KMS-11 (cell line): ENCODE measurements at regions not wholly inside any gene's neighbourhood (a gene's known extent, or its start where the extent isn't known, plus 50 kb on each side); places are given as distances from the start of the nearest gene placed in this dataset.
"Not testable (repeated sequence)": the region's sequence is repeated elsewhere in the genome, so short reads cannot be mapped to it uniquely, and the experiment has no call there.

Experiments
- H2AFZ ChIP-seq: fragments of 200-600 bp; sonication (generic); 2 replicates; pipeline ENCODE4 v1.6.1; 2016; ENCODE audit warnings: antibody characterized with exemption, mixed run types, low read depth
- H3K27ac ChIP-seq: fragments of 200-600 bp; sonication (generic); 2 replicates; pipeline ENCODE4 v1.6.1; 2016; ENCODE audit warnings: mild to moderate bottlenecking, mixed run types
- H3K27me3 ChIP-seq: fragments of 200-600 bp; sonication (generic); 2 replicates; pipeline ENCODE4 v1.6.1; 2017; ENCODE audit warnings: mild to moderate bottlenecking, low read depth, mixed run types, moderate library complexity; ENCODE audit not compliant: insufficient read depth
- H3K36me3 ChIP-seq: fragments of 200-600 bp; sonication (generic); 2 replicates; pipeline ENCODE4 v1.6.1; 2017; ENCODE audit warnings: mild to moderate bottlenecking, mixed run types; ENCODE audit not compliant: insufficient read depth
- H3K4me1 ChIP-seq: fragments of 200-600 bp; sonication (generic); 2 replicates; pipeline ENCODE4 v1.6.1; 2016; ENCODE audit warnings: mild to moderate bottlenecking, low read depth, mixed run types; ENCODE audit not compliant: poor library complexity, severe bottlenecking
- H3K4me2 ChIP-seq: fragments of 200-600 bp; sonication (generic); 2 replicates; pipeline ENCODE4 v1.7.0; 2016; ENCODE audit warnings: mild to moderate bottlenecking, mixed run types
- H3K4me3 ChIP-seq: fragments of 200-600 bp; sonication (generic); IDR thresholded peaks from 2 replicates; pipeline ENCODE4 v1.6.1; 2017; ENCODE audit warnings: low read depth, low read length, mixed read lengths; ENCODE audit not compliant: insufficient read depth
- H3K79me2 ChIP-seq: fragments of 200-600 bp; sonication (generic); 2 replicates; pipeline ENCODE4 v1.6.1; 2016; ENCODE audit warnings: low read depth, mixed run types; ENCODE audit not compliant: insufficient read depth
- H3K9ac ChIP-seq: fragments of 200-600 bp; sonication (generic); 2 replicates; pipeline ENCODE4 v1.6.1; 2016; ENCODE audit warnings: mild to moderate bottlenecking, mixed run types
- H4K20me1 ChIP-seq: fragments of 200-600 bp; sonication (generic); 2 replicates; pipeline ENCODE4 v1.6.1; 2016; ENCODE audit warnings: mild to moderate bottlenecking, mixed run types; ENCODE audit not compliant: insufficient read depth
- CTCF ChIP-seq: fragments of 200-600 bp; sonication (generic); conservative IDR thresholded peaks from 2 replicates; pipeline ENCODE4 v1.6.1; 2017; ENCODE audit warnings: low read depth, mild to moderate bottlenecking, antibody characterized with exemption, low read length, moderate library complexity, mixed read lengths

- no peaks in the 10 kb centered on the region for H3K36me3 ChIP-seq
- no peak overlapping the region for H3K4me2 ChIP-seq
- no peak overlapping the region for H2AFZ ChIP-seq
- H3K79me2 ChIP-seq = no peaks in the 10 kb centered on the region
- no peak overlapping the region for H3K4me3 ChIP-seq
- H3K27me3 ChIP-seq = no peaks in the 10 kb centered on the region
- H4K20me1 ChIP-seq = no peaks in the 10 kb centered on the region
- no peak for TF ChIP-seq CTCF
- no peak overlapping the region for H3K9ac ChIP-seq
- H3K27ac ChIP-seq = no peak overlapping the region
- H3K4me1 ChIP-seq = no peaks in the 10 kb centered on the region
Observed at GRCh38 chr6:2597991-2598390, 152.7 kb downstream of the MYLK4 start.

GRCh38 chr6:2597457-2597856, 153.3 kb downstream of the MYLK4 start:
- H3K27me3 ChIP-seq, H3K27ac ChIP-seq, H3K36me3 ChIP-seq, H3K9ac ChIP-seq, H4K20me1 ChIP-seq, H3K4me2 ChIP-seq, H3K79me2 ChIP-seq, H3K4me3 ChIP-seq, H3K4me1 ChIP-seq, H2AFZ ChIP-seq: not testable (repeated sequence)

GRCh38 chr6:2596222-2596621, 154.5 kb downstream of the MYLK4 start:
- Histone ChIP-seq H3K36me3 (no peaks in the 10 kb centered on the region), H3K27ac (no peak overlapping the region), H3K4me2 (no peak overlapping the region), H3K27me3 (no peaks in the 10 kb centered on the region), H3K4me3 (no peak overlapping the region), H3K79me2 (no peaks in the 10 kb centered on the region), H2AFZ (no peak overlapping the region), H3K9ac (no peak overlapping the region), H4K20me1 (no peaks in the 10 kb centered on the region), H3K4me1 (no peaks in the 10 kb centered on the region)
- TF ChIP-seq CTCF = peak; percentile 30; the same call in 1 of the 2 replicates

- no peak overlapping the region for H3K9ac ChIP-seq
- no peaks in the 10 kb centered on the region for H3K36me3 ChIP-seq
- H3K27me3 ChIP-seq = no peaks in the 10 kb centered on the region
- no peak for TF ChIP-seq CTCF
- H3K79me2 ChIP-seq = no peaks in the 10 kb centered on the region
- H3K4me2 ChIP-seq = no peak overlapping the region
- no peaks in the 10 kb centered on the region for H3K4me1 ChIP-seq
- no peaks in the 10 kb centered on the region for H4K20me1 ChIP-seq
- no peak overlapping the region for H2AFZ ChIP-seq
- no peak overlapping the region for H3K27ac ChIP-seq
- H3K4me3 ChIP-seq = no peak overlapping the region
Observed at GRCh38 chr6:2594868-2595267, 155.9 kb downstream of the MYLK4 start.

- H3K9ac ChIP-seq = no peak overlapping the region
- no peaks in the 10 kb centered on the region for H3K79me2 ChIP-seq
- no peaks in the 10 kb centered on the region for H4K20me1 ChIP-seq
- H3K4me1 ChIP-seq = no peaks in the 10 kb centered on the region
- H3K36me3 ChIP-seq = no peaks in the 10 kb centered on the region
- no peak overlapping the region for H2AFZ ChIP-seq
- H3K27ac ChIP-seq = no peak overlapping the region
- no peaks in the 10 kb centered on the region for H3K27me3 ChIP-seq
- no peak overlapping the region for H3K4me3 ChIP-seq
- TF ChIP-seq CTCF = no peak
- no peak overlapping the region for H3K4me2 ChIP-seq
Observed at GRCh38 chr6:2593167-2593566, 157.6 kb downstream of the MYLK4 start.
